Activated naive CD4-positive, alpha-beta T cell treated with anti-CD3 and anti-CD28 coated beads for 36 hours (primary cell): ENCODE measurements at regions not wholly inside any gene's neighbourhood (a gene's known extent, or its start where the extent isn't known, plus 50 kb on each side); places are given as distances from the start of the nearest gene placed in this dataset.

Source experiments
- CTCF ChIA-PET: fragments of 350-600 bp; sonication (Branson Sonifier 250); formaldehyde crosslinking; loops from one replicate; lab custom pipeline; 2021; ENCODE audit warnings: antibody characterized with exemption; lab: Charles Lee
- DNase-seq: peaks from one replicate; pipeline ENCODE4 v3.0.0-alpha.2; 2020
- H3K27ac Mint-ChIP-seq: one replicate; pipeline ENCODE4 v1.8.0; 2021; ENCODE audit warnings: mild to moderate bottlenecking, mixed read lengths
- H3K27me3 Mint-ChIP-seq: one replicate; pipeline ENCODE4 v1.8.0; 2021; ENCODE audit warnings: low read depth, mixed read lengths
- H3K36me3 Mint-ChIP-seq: one replicate; pipeline ENCODE4 v1.8.0; 2021; ENCODE audit warnings: low read depth, mixed read lengths
- H3K4me1 Mint-ChIP-seq: one replicate; pipeline ENCODE4 v1.8.0; 2021; ENCODE audit warnings: low read depth, mixed read lengths
- H3K4me3 Mint-ChIP-seq: one replicate; pipeline ENCODE4 v1.8.0; 2021; ENCODE audit warnings: mild to moderate bottlenecking, moderate library complexity, mixed read lengths
- H3K9me3 Mint-ChIP-seq: one replicate; pipeline ENCODE4 v1.8.0; 2021; ENCODE audit warnings: mixed read lengths
- intact Hi-C: fragments of 100-400 bp; cut with micrococcal nuclease; formaldehyde crosslinking; loops from one replicate; pipeline ENCODE4 v1.15.1; 2023

DNA sequence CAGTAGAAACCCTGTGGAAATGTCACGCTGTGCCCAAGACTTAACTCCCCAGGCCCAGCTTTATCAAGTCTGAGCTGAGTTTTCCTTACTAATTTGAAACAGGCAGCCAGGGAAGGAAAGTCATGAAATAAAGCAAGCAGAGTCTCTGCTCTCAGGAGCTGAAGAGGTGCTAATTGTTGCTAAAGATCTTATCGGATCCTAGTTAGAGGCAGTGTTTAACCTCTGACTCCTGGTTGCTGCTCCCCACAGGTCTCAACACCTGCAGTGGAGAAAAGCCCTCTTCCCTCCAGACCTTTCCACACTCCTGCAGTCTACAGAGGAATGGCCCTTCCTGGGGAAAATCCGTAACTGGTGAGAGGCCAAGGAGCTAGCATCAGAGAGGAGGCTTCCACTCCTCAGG, 628.2 kb downstream of the NTRK3 start:
- Mint-ChIP-seq H3K4me1 (no peaks in the 10 kb centered on the region), H3K27ac (no peak overlapping the region), H3K4me3 (no peak overlapping the region), H3K27me3 (no peaks in the 10 kb centered on the region), H3K9me3 (no peaks in the 10 kb centered on the region), H3K36me3 (no peaks in the 10 kb centered on the region)
- CTCF ChIA-PET: interaction anchor here (1.5 kb wide), 1 partner anchor 12 kb away, joined by 4 read pairs; no protein-coding TSS in a partner anchor
- intact Hi-C loops: loop anchor here (10.0 kb wide), 1 partner anchor 616 kb away; no protein-coding TSS in a partner anchor
- no peak for DNase-seq

DNA sequence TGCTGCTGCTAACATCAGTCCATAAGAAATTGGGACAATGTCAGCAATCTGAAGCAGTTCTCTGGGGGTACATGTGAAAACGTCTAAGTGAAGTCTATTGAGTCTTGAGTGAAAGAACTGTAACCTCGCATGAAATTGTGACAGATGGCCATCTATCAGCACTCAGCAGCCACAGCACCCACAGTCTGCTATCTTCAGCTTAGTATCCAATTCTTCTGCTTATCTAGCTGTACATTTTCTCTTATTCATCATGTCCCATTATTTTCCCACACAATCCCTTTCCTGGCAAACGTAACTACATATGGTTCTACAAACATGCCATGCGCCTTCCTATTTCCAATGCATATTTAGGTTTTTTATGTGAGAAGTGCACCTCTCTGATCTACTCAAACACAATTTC, 629.7 kb downstream of the NTRK3 start:
- DNase-seq: no peak
- CTCF ChIA-PET: no interaction called here

DNA sequence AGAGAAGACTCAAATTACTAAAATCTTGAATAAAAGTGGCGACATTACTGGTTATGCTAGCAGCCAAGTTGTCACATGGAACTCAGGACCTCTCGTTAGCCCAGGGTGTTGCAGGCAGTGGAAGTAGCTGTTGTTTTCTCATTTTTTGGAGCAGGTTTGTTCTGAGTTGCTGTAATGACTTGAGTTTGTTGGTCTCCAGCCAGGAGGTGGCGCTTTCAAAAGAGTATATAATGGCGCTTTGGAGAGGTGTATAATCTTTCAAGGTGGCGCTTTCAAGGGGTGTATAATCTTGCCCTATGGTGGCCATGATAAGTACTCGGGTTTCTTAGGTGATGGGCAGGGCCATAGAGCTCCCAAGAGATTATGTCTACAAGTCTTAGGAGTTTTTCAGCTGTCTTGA, 632.7 kb downstream of the NTRK3 start:
- Mint-ChIP-seq H3K36me3 (no peaks in the 10 kb centered on the region), H3K9me3 (peaks cover 6% of the 10 kb centered on the region), H3K27ac (no peak overlapping the region), H3K4me3 (no peak overlapping the region), H3K27me3 (no peaks in the 10 kb centered on the region), H3K4me1 (peaks cover 1% of the 10 kb centered on the region)
- intact Hi-C loops: loop anchor here (10.0 kb wide), 1 partner anchor 621 kb away; no protein-coding TSS in a partner anchor
- peak; percentile 28 for DNase-seq
- CTCF ChIA-PET: no interaction called here

More for the DNA sequence above, 629.7 kb downstream of the NTRK3 start:
- Mint-ChIP-seq H3K4me1 (no peaks in the 10 kb centered on the region), H3K4me3 (no peak overlapping the region), H3K27me3 (no peaks in the 10 kb centered on the region), H3K9me3 (peaks cover 5% of the 10 kb centered on the region), H3K36me3 (no peaks in the 10 kb centered on the region), H3K27ac (no peak overlapping the region)
- intact Hi-C loops: loop anchor here (10.0 kb wide), 1 partner anchor 618 kb away; no protein-coding TSS in a partner anchor

DNA sequence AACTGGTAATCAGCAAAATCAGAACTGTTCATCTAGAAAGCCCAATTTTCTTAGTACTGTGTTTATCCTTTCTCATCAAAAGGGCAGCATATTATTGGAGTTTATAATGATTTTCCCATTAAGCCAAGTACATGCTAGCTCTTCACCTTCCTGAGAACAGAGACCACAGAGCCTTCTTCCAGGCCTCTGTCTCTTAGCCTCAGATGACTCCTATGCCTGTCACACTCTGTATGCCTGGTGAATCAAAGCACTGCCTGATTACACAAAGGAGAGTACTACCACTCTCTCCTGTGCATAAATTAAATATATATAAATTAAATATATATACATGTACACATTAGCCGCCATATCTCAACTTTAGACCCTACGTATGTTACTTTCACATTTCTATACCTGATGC, 636.1 kb downstream of the NTRK3 start:
- H3K27me3 Mint-ChIP-seq: no peaks in the 10 kb centered on the region
- no peak for DNase-seq
- intact Hi-C loops: loop anchor here (10.0 kb wide), 1 partner anchor 624 kb away; no protein-coding TSS in a partner anchor
- H3K36me3 Mint-ChIP-seq: no peaks in the 10 kb centered on the region
- H3K9me3 Mint-ChIP-seq: peaks cover 6% of the 10 kb centered on the region
- H3K27ac Mint-ChIP-seq: no peak overlapping the region
- peaks cover 2% of the 10 kb centered on the region for H3K4me1 Mint-ChIP-seq
- CTCF ChIA-PET: no interaction called here
- H3K4me3 Mint-ChIP-seq: no peak overlapping the region

DNA sequence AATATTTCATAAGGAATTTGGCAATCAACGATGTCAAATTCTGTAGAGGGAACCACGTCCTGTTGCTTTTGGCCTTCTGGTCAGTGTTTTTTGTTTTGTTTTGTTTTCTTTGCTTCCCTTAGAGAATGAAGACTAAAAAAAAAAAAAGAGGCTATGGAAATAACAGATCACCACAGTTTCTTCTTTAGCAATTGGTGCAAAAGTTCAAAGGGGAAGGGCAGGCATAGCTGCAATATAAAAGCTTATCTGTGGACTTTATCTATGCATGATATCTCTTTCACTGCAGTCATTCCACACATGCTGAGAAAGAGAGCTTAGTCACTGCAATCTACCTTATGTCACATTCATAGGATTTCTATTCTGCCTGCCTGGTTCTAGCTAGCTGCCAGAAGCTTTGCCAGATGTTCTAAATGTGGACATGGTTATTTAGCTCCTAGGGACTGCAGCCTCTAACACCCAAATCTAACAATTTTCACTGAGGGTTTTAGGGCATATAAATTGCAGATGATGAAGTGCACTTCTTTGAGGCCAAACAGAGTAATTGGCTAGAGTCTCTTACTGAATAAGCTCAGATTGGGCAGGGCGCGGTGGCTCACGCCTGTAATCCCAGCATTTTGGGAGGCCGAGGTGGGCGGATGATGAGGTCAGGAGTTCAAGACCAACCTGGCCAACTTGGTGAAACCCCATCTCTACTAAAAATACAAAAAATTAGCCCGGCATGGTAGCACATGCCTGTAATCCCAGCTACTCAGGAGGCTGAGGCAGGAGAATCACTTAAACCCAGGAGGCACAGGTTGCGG, 637.2 kb downstream of the NTRK3 start:
- CTCF ChIA-PET: no interaction called here
- no peak overlapping the region for H3K27ac Mint-ChIP-seq
- no peak for DNase-seq
- H3K27me3 Mint-ChIP-seq: no peaks in the 10 kb centered on the region
- H3K36me3 Mint-ChIP-seq: no peaks in the 10 kb centered on the region
- intact Hi-C loops: no loop called here
- H3K4me1 Mint-ChIP-seq: peaks cover 2% of the 10 kb centered on the region
- H3K4me3 Mint-ChIP-seq: no peak overlapping the region
- H3K9me3 Mint-ChIP-seq: peaks cover 6% of the 10 kb centered on the region

DNA sequence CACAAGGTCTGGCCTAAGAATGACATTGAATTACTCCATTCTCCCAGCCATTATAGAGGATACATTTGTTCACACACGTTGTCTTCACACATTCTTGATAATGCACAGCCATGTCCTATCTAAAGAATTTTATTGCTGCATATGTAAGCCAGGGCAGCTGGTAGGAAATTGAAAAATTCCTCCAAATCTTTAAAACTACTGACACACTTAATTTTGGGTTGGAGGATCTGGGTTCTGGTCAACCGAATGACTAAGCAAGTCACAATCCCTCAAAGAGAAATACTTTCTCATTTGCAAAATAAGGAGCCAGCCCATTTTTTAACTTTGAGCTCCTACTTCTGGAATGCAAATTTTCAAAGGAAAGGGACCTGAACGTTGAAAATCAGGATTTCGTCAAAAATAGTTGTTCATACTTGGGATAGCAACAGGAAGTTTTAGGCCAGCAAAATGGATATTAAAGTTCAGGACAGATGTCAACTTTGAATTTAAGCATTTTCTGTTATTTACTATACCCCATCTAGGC, 638.3 kb downstream of the NTRK3 start:
- peaks cover 3% of the 10 kb centered on the region for H3K27me3 Mint-ChIP-seq
- no peak overlapping the region for H3K4me3 Mint-ChIP-seq
- DNase-seq: no peak
- CTCF ChIA-PET: no interaction called here
- peaks cover 6% of the 10 kb centered on the region for H3K9me3 Mint-ChIP-seq
- no peaks in the 10 kb centered on the region for H3K36me3 Mint-ChIP-seq
- H3K27ac Mint-ChIP-seq: no peak overlapping the region
- H3K4me1 Mint-ChIP-seq: peaks cover 2% of the 10 kb centered on the region
- intact Hi-C loops: no loop called here

DNA sequence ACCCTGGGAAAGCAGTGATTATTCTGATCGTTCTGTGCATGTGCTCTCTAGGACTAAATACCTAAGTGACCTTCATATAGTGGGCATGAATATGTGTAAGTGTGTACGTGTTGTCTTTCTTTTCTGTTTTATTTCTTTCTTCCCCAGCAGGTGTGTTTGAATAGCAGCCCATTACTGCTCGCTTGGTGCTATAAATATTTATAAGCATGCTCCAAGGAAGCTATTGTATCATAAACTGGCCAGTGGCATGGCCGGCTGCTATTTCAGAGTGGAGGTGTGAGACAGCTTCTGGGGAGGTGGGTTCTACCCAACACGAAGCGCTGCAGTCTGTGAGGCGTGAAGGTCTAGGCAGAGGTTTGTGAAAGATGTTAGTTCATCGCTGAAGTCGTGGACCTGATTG, 641.8 kb downstream of the NTRK3 start:
- intact Hi-C loops: no loop called here
- Mint-ChIP-seq H3K36me3 (no peaks in the 10 kb centered on the region), H3K9me3 (no peaks in the 10 kb centered on the region), H3K4me3 (no peak overlapping the region), H3K27me3 (peaks cover 3% of the 10 kb centered on the region), H3K4me1 (peaks cover 2% of the 10 kb centered on the region), H3K27ac (no peak overlapping the region)
- CTCF ChIA-PET: no interaction called here
- no peak for DNase-seq

DNA sequence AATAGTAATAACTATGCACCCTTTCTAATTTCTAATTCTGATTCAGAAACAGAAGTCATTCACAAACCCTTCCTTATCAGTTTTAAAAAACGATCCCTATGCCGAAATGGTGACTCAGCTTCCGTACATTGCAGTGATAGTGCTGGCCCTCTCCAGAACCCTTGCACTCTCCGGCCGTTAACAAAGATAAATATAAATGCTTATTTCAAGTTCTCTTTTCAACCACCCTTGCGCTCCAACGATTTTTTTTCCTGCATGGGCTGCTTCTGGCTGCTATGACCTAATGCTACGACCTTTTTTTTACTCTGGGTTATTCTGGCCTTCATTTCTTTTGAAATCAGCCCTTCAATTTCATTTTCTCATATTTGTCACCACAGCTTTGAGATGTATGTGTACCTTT, 646.2 kb downstream of the NTRK3 start:
- Mint-ChIP-seq H3K27ac (no peak overlapping the region), H3K4me1 (no peaks in the 10 kb centered on the region), H3K27me3 (peaks cover 3% of the 10 kb centered on the region), H3K9me3 (no peaks in the 10 kb centered on the region), H3K4me3 (no peak overlapping the region), H3K36me3 (no peaks in the 10 kb centered on the region)
- CTCF ChIA-PET: no interaction called here
- intact Hi-C loops: no loop called here
- DNase-seq: no peak

DNA sequence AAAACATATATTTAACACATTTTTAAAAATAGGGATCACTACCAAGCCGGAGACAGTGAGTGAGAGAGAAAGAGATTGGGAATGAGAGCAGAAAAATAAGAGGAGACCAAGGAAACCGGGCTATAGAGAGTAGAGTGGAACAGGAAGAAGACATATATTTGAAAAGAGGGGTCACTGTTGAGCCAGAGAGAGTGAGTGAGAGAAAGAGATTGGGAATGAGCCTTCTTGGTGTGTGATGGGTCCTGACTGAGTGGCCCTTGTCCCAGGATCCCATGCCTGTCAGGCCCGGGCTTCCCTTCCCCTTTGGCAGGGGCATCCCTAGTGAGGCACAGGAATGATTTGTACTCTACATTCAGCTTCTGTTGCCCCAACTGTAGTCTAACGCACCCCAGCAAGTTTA, 646.6 kb downstream of the NTRK3 start:
- no peak for DNase-seq
- CTCF ChIA-PET: no interaction called here
- H3K27me3 Mint-ChIP-seq: peaks cover 3% of the 10 kb centered on the region
- no peaks in the 10 kb centered on the region for H3K36me3 Mint-ChIP-seq
- intact Hi-C loops: loop anchor here (5.0 to 10.0 kb wide), 2 partner anchors 1378 to 1755 kb away; no protein-coding TSS in a partner anchor
- H3K4me3 Mint-ChIP-seq: no peak overlapping the region
- H3K4me1 Mint-ChIP-seq: no peaks in the 10 kb centered on the region
- H3K9me3 Mint-ChIP-seq: no peaks in the 10 kb centered on the region
- no peak overlapping the region for H3K27ac Mint-ChIP-seq

DNA sequence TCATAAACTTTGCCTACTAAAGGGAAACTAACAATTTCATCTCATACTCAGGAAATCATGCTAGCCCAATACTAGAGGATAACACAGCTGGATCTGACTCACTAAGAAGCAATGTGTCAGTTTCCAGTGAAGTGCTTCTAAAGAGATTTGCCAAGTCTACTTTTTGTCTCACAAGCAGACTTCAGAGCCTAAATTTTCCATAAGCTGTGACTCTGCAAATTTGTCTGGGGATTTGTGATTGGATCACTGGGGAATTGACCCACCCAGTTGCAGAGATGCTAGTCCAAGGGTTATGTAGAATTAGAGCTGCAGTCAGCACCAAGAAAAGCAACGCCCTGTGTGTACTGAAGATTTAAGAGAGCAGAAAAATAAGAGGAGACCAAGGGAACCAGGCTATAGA, 647.1 kb downstream of the NTRK3 start:
- intact Hi-C loops: loop anchor here (5.0 to 10.0 kb wide), 2 partner anchors 1377 to 1755 kb away; no protein-coding TSS in a partner anchor
- CTCF ChIA-PET: no interaction called here
- no peak overlapping the region for H3K4me3 Mint-ChIP-seq
- H3K27ac Mint-ChIP-seq: no peak overlapping the region
- no peaks in the 10 kb centered on the region for H3K4me1 Mint-ChIP-seq
- peaks cover 3% of the 10 kb centered on the region for H3K27me3 Mint-ChIP-seq
- H3K9me3 Mint-ChIP-seq: no peaks in the 10 kb centered on the region
- no peak for DNase-seq
- H3K36me3 Mint-ChIP-seq: no peaks in the 10 kb centered on the region

DNA sequence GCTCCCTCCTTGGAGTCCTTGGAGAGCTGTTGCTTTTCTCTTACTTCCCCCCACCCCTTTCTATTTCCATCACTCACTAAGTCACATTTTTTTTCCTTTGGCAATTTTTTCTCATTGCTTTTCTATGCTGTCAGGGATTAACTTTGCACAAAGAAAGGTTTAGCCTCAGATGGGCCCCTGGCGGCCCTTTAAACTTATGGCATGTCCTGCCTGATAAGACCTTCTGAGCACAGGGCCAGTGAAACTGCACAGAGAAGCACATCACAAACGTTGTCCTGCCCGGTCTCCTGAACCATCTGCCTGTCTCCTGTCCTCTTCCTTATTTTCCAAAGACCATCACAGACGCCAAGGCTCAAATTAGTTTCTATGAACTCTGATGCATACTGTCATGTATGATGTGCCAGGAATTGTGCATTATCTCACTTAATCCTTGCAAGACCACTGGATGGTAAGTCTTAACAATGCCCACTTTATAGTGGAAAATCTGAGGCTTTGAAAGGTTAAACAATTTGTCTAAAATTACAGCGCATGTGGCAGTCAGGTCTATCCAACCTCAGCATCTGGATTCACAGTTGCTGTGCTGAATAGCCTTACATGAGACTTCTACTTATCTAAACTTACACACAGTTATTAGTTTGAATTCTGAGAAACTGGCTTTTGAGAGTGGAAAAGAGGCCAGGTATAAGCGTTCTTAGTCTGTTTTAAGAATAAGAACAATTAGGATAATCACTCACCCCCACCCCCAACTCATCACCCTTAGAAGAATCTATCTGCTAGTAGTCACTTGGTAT, 648.1 kb downstream of the NTRK3 start:
- Mint-ChIP-seq H3K27ac (no peak overlapping the region), H3K27me3 (no peaks in the 10 kb centered on the region), H3K4me1 (no peaks in the 10 kb centered on the region), H3K9me3 (no peaks in the 10 kb centered on the region), H3K4me3 (no peak overlapping the region), H3K36me3 (no peaks in the 10 kb centered on the region)
- CTCF ChIA-PET: no interaction called here
- no peak for DNase-seq
- intact Hi-C loops: loop anchor here (5.0 to 10.0 kb wide), 2 partner anchors 1376 to 1754 kb away; no protein-coding TSS in a partner anchor

DNA sequence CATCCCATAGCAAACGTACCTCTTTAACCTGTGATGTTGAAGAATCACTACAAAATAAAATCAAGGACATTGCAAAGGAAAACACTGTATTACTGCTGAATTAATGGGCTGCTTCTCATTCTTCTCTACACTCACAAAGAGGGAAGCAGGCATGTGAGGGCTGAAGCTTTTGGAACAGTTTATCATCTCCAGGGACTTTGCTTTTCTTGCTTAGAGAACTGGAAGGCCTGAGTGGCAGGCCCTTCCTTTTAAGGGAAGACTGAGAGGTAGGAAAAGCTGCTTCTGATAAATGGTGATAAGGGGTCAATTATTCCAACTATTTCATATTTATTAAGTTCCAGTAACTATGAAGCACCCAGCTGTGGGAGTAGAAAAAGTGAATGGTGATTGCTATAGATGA, 649.6 kb downstream of the NTRK3 start:
- CTCF ChIA-PET: no interaction called here
- no peaks in the 10 kb centered on the region for H3K4me1 Mint-ChIP-seq
- no peaks in the 10 kb centered on the region for H3K27me3 Mint-ChIP-seq
- intact Hi-C loops: loop anchor here (5.0 to 10.0 kb wide), 2 partner anchors 1375 to 1752 kb away; no protein-coding TSS in a partner anchor
- no peak for DNase-seq
- H3K36me3 Mint-ChIP-seq: no peaks in the 10 kb centered on the region
- H3K4me3 Mint-ChIP-seq: no peak overlapping the region
- H3K9me3 Mint-ChIP-seq: no peaks in the 10 kb centered on the region
- no peak overlapping the region for H3K27ac Mint-ChIP-seq
